Lung (tissue), 11 donors: ENCODE measurements at regions not wholly inside any gene's neighbourhood (a gene's known extent, or its start where the extent isn't known, plus 50 kb on each side); places are given as distances from the start of the nearest gene placed in this dataset.

Experiments
- ATAC-seq: fragments of 200-7000 bp; cut with Tn5 transposase; one replicate; pipeline ENCODE4 v1.9.1; 2020; ENCODE audit warnings: moderate number of reproducible peaks; ENCODE audit not compliant: insufficient read depth, low FRiP score
- DNase-seq, 3 donors: peaks; one replicate each; pipeline ENCODE4 v3.0.0-alpha.2; 2013 to 2017
- H3K27ac ChIP-seq, 2 donors: one replicate each; pipeline ENCODE4 v1.5.1; 2013; ENCODE audit warnings: mild to moderate bottlenecking in 2 of 2, moderate library complexity in 2 of 2, control low read depth in 1 of 2, inconsistent platforms in 1 of 2, low read depth in 1 of 2, low read length in 1 of 2
- H3K27me3 ChIP-seq, 3 donors: one replicate each; pipeline ENCODE4 v1.5.1; 2013; ENCODE audit warnings: low read length in 2 of 3; ENCODE audit not compliant: control insufficient read depth in 3 of 3, insufficient read depth in 3 of 3
- H3K36me3 ChIP-seq, 4 donors: one replicate each; pipeline ENCODE4 v1.5.1; 2013; ENCODE audit warnings: low read length in 4 of 4, mild to moderate bottlenecking in 1 of 4, moderate library complexity in 1 of 4; ENCODE audit not compliant: control insufficient read depth in 4 of 4, insufficient read depth in 4 of 4
- H3K4me1 ChIP-seq, 5 donors: one replicate each; pipeline ENCODE4 v1.5.1; 2013; ENCODE audit warnings: low read length in 5 of 5, mild to moderate bottlenecking in 2 of 5, moderate library complexity in 1 of 5; ENCODE audit not compliant: control insufficient read depth in 5 of 5, insufficient read depth in 5 of 5
- H3K4me3 ChIP-seq: one replicate; pipeline ENCODE4 v1.5.1; 2013; ENCODE audit warnings: mild to moderate bottlenecking, control low read depth, moderate library complexity
- H3K9ac ChIP-seq, 2 donors: one replicate each; pipeline ENCODE4 v1.5.1; 2013; ENCODE audit warnings: low read length in 2 of 2, control low read depth in 1 of 2; ENCODE audit not compliant: insufficient read depth in 1 of 2
- H3K9me3 ChIP-seq, 4 donors: one replicate each; pipeline ENCODE4 v1.5.1; 2013; ENCODE audit warnings: low read length in 3 of 4, mild to moderate bottlenecking in 1 of 4, moderate library complexity in 1 of 4; ENCODE audit not compliant: control insufficient read depth in 4 of 4, insufficient read depth in 3 of 4
- CTCF ChIP-seq: IDR thresholded peaks from 2 replicates; pipeline ENCODE4 v1.5.1; 2012; ENCODE audit warnings: mild to moderate bottlenecking; ENCODE audit errors: control extremely low read depth, extremely low read depth
- WGBS, 2 donors: extraction: QIAGEN DNeasy Blood & Tissue Kit; methylation state at CpG; one replicate each; pipeline ENCODE4 v1.1.7; 2013; 5-methylcytosine and 5-hydroxymethylcytosine counted together
- donor health status: control.
- donor health status: control.
- donor health status: Bipolar disorder and iron deficiency.
- donor health status: healthy.
- donor health status: DM: yes; HTN: yes; CAD: no.

- H3K27me3 ChIP-seq, result no peaks in the 10 kb centered on the region
- TF ChIP-seq CTCF, result no peak
- H3K9ac ChIP-seq, result no peak overlapping the region
- H3K4me1 ChIP-seq, result peaks cover 0 to 4% (median 0%) of the 10 kb centered on the region in 5 donors
- no peaks in the 10 kb centered on the region for H3K36me3 ChIP-seq
- H3K27ac ChIP-seq, result no peak overlapping the region
- H3K9me3 ChIP-seq, result peaks cover 0 to 2% (median under 1%) of the 10 kb centered on the region in 4 donors
- no peak overlapping the region for H3K4me3 ChIP-seq
- no peak for ATAC-seq
- 81 to 82% methylated on average over 7 of the region's 7 CpGs for WGBS, 2 donors
- DNase-seq, result no peak
Measured at GRCh38 chr9:109585796-109586195, 87.7 kb upstream of the PTPN3 start.

DNA sequence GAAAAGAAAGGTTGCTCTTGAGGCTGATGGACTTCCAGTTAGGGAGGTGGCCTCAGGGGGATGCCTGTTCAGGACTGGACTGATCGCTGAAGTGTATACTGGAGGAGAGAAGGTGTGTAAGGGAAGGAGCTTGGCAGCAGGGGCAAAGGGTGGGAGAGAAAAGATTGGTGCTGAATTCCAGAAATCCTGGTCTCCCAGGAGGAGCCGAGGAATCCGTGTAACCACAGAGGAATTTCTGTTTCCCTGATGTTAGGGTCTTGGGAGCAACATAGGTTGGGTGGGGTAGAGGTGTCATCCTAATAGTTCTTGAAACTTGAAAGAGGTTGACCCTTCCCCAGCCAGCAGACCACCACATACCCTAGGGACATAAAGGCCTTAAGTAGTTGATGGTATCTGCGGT, 88.9 kb upstream of the PTPN3 start:
- no peak for TF ChIP-seq CTCF
- no peak overlapping the region for H3K4me3 ChIP-seq
- peaks cover 0 to 6% (median 0%) of the 10 kb centered on the region in 5 donors for H3K4me1 ChIP-seq
- H3K27ac ChIP-seq, result no peak overlapping the region
- no peak for ATAC-seq
- no peaks in the 10 kb centered on the region for H3K36me3 ChIP-seq
- 92 to 97% methylated on average over 4 of the region's 4 CpGs for WGBS, 2 donors
- H3K9me3 ChIP-seq, result peaks cover 0 to 2% (median under 1%) of the 10 kb centered on the region in 4 donors
- DNase-seq, result no peak
- H3K9ac ChIP-seq, result no peak overlapping the region
- no peaks in the 10 kb centered on the region for H3K27me3 ChIP-seq

DNA sequence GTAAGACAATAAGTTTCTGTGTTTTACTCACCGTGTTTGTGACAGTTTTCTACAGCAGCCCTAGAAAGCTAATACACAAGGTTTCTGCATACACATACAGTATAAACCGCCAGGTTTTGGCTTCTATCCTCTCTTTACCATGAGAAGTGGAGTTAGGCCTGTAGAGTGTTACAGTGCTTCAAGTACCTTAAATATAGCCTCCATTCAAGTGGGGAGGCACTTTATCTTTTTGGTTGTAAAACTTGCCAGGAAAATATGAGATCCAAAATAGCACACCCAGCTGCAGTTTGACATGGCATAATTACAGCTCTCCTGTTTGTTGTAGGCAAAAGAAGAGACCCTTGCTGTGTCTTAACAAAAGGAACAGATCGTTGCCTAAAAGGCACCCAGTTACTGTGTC, 90.3 kb upstream of the PTPN3 start:
- H3K36me3 ChIP-seq, result no peaks in the 10 kb centered on the region
- H3K27ac ChIP-seq, result peak overlapping the region in 1 of 2 donors; percentile 59
- ATAC-seq, result no peak
- 66 to 84% methylated on average over 3 of the region's 3 CpGs for WGBS, 2 donors
- no peaks in the 10 kb centered on the region for H3K9me3 ChIP-seq
- no peak for DNase-seq
- no peaks in the 10 kb centered on the region for H3K27me3 ChIP-seq
- no peak overlapping the region for H3K4me3 ChIP-seq
- H3K4me1 ChIP-seq, result peaks cover 0 to 6% (median 0%) of the 10 kb centered on the region in 5 donors
- H3K9ac ChIP-seq, result no peak overlapping the region
- no peak for TF ChIP-seq CTCF

DNA sequence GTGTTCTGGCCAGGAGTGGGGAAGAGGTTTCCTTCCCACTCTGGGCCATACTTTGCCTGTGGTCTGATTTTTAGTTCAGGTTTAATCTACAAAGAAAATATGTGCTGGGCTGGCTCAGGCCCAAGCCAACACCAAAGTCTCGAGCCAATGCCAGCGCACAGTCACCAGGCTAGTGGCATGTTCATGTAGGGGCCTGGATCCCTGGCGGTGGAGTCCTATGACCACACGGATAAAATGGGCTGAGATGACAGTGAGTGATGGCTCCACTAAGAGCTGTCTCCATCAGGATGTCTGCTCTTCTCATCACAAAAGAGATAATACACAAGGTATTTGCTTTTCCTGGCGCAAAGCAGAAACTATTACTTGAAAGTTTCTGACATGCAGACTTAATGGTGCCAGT, 92.9 kb upstream of the PTPN3 start:
- Histone ChIP-seq H3K4me1 (peaks cover 0 to 6% (median 0%) of the 10 kb centered on the region in 5 donors), H3K9me3 (no peaks in the 10 kb centered on the region), H3K36me3 (no peaks in the 10 kb centered on the region), H3K27me3 (no peaks in the 10 kb centered on the region), H3K9ac (no peak overlapping the region), H3K27ac (peak overlapping the region in 1 of 2 donors; percentile 45), H3K4me3 (no peak overlapping the region)
- ATAC-seq (no peak), DNase-seq (peak in 2 of 3 donors; percentile 18 to 29)
- WGBS, 2 donors, result 45 to 48% methylated on average over 5 of the region's 5 CpGs
- TF ChIP-seq CTCF, result no peak
